GM18870 (cell line): ENCODE measurements at regions not wholly inside any gene's neighbourhood (a gene's known extent, or its start where the extent isn't known, plus 50 kb on each side); places are given as distances from the start of the nearest gene placed in this dataset.
"Not testable (repeated sequence)": the region's sequence is repeated elsewhere in the genome, so short reads cannot be mapped to it uniquely, and the experiment has no call there.

Experiments
- ATAC-seq: cut with Tn5 transposase; IDR thresholded peaks from one replicate; pipeline ENCODE4 v1.9.1; 2021; ENCODE audit warnings: moderate library complexity; ENCODE audit not compliant: unreplicated experiment

GRCh38 chr3:148528024-148528423 lies 169.7 kb upstream of the AGTR1 start:
- ATAC-seq = no peak

DNA sequence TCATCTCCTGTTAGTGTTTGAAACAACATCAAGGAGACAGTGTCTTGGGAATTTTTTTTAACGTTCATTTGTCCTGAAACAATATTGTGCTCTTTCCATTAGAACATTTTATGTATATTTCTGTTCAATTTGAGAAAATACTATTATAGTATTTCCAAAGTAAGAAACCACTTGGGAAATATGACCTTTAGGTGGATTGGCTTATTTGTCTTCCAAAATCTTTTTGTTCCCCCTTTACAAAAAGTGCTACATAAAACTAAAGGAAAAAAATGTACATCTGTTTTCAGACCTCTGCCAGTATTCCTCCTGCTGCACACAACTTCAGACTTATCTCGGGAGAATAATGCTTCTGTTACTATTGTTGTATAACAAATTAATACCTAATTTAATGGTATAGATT lies 165.9 kb upstream of the AGTR1 start:
- ATAC-seq = no peak

GRCh38 chr3:148532326-148532725 lies 165.4 kb upstream of the AGTR1 start:
- ATAC-seq = no peak

- ATAC-seq = no peak
Observed at GRCh38 chr3:148532774-148533173, 164.9 kb upstream of the AGTR1 start.

DNA sequence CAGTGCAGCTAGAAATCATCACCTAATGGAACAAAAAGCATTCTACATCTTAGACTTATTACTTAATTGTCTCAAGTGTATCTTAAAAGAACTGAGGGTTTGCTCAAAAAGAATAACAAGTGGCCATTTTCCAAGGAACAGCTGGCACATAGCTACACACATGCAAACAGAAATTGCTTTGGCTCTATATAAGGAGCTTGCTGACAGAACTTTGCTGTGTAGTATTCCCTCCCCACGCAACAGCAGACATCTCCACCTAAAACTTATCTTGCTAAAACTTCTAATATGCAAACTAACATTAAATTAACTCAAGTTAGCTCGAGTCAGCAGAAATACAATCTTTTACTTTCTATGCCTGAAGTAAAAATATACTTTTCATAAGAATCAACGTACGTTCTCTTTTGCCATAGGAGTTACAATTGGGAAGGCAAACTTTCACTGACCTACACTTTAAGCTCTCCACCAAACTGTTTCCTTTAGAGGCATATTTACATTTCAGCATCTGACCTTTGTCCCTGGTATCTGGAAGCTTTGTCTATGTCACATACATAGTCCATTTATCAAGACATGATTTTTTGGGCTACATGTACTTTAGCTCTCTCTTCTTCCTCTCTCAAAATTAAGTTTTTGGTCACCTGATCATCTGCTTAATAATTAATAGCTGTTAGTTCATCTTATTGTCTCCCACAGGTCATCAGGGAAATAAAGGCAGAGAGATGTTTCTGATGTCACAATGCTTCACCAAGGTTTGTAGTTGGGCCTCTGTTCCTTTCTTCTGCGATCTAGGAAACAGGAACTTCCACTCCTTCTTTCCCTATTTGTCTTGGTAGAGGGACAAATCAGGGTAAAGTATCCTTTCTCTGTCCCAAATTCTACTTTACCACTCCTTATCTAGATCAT lies 163.4 kb upstream of the AGTR1 start:
- no peak for ATAC-seq

DNA sequence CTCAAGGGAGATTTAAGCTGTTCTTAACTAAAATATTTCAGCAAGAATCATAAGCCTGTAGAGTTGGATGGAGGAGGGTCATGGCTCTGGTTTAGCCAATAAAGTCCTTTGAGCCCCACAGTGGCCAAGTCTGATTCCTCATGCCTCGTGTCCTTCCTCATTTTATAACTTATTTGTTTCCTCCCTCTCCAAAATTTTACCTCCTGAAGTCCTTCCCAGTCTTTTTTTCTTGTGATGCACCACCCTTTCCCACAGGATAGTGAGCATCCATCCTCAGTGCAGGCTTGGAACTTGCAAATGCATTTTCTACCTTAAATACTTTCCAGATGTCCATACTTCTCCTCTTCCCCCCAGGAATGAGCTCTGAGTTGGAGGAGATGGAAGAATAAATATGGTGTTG lies 162.7 kb upstream of the AGTR1 start:
- ATAC-seq = no peak

- no peak for ATAC-seq
Observed at GRCh38 chr3:148540266-148540665, 157.4 kb upstream of the AGTR1 start.

GRCh38 chr3:148540851-148541250 lies 156.9 kb upstream of the AGTR1 start:
- no peak for ATAC-seq

GRCh38 chr3:148546959-148547358 lies 150.7 kb upstream of the AGTR1 start:
- no peak for ATAC-seq

DNA sequence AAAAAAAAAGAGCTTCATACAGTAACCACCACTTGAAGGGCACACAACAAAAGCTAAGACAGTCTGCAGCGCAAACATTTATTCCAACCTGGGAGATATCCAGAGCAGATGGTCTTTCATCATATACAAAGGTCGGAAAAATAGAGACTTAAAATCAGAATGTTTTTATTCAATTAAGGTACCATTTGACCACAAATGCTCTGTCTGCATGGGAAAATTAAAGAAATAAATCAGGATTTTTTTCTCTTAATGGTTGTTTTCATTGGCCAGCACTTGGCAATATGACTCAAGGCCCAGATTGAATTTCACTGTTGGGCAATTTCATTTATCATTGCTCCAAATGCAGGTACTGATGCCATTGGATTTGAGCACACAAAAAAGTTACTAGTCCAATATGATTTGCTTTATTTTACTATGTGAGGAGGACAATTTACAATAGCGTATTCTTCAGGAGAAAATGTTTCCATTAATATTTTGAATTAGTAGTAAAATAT lies 145.9 kb upstream of the AGTR1 start:
- ATAC-seq = no peak

DNA sequence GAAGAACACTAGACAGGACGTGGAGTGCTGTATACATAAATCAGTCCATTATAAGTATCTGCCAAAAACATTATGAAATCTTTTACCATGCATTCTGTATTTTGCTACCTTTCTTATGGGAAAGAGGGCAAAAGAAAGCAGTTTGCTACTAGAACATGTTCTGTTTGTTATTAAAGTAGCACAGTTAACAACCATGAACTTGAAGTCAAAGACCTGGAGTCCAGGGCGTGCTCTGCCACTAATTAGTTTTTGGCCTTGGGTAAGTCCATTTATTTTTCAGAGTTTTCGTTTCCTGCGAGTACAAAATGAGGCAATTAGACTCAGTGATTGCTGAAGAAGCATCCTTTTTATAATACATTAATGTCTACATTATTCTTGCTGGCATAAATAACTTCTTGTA lies 143.3 kb upstream of the AGTR1 start:
- no peak for ATAC-seq

DNA sequence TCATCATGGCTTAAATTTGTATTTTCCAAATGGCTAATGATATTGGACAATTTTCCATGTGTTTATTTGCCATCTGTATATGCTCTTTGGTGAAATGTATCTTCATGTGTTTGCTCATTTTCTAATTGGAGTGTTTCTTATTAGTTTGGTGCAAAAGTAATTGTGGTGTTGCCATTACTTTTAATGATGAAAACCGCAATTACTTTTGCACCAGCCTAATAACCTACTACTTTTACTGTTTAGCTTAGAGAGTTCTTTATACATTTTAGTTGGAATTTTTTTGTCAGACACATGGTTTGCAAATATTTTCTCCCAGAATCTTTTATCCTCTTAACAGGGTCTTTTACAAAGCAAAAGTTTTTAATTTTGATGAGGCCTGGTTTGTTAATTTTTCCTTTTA lies 141.0 kb upstream of the AGTR1 start:
- no peak for ATAC-seq

- ATAC-seq = not testable (repeated sequence)
Observed at GRCh38 chr3:148577579-148577978, 120.1 kb upstream of the AGTR1 start.

DNA sequence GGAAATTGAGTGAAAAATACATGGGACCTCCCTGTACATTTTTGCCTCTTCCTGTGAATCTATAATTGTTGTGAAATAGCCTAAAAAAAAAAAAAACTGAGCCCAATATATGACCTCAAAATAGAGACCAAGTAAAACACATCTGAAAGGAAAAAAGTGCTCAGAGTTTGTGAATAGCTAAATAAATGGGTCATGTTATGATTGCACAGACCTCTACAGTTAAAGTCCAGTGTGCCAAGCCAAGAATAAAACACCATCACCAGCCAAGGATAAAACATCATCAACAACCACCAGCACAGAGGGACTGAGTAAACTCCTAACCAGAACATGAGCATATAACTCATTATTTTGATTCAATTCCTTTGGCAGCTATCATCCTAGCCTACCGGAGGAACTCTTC lies 115.6 kb upstream of the AGTR1 start:
- ATAC-seq = no peak

DNA sequence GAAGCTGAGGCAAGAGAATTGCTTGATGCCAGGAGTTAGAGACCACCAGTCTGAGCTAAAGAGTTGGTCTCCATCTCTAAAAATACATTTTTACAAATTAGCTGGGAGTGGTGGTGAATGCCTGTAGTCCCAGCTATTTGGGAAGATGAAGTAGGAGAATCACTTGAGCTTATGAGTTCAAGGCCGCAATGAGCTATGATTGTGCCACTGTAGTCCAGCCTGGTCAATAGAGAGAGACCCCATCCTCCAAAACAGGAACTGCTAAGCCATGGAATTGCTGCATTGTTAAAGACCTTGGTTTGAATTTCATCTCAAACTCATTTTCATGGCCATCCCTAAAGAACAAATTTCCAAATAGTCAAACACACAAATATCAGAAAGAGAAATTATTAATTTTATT lies 113.9 kb upstream of the AGTR1 start:
- no peak for ATAC-seq

- ATAC-seq = no peak
Observed at GRCh38 chr3:148584438-148584837, 113.3 kb upstream of the AGTR1 start.

DNA sequence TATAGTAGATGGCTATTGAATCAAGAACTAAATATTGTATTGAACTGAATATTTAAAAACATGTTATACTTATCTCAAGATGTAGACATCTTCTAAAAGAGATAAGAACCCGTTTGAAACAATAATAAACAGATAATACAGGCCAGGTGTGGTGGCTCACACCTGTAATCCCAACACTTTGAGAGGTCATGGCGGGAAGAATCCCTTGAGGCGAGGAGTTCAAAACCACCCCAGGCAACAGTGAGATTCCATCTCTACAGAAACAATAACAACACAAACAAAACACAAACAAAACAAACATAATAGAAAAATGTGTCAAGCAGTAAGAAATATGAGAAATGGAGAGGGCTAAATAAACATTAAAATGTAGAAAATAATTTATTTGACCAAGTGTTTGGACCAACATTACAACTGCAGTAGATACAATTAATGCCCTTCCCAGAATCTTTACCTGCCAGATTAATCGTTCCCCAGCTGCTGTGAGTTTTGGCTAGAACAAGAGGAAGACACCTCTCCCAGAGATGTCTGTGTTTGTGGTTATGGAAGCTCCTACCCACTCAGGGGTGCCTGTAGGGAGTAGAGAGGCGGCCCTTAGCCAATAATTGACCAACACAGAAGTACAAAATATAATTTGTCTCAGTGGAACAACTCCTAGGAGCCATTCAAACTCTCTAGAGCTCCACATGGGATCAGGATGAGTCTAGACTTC lies 111.9 kb upstream of the AGTR1 start:
- ATAC-seq = no peak

GRCh38 chr3:148588291-148588690 lies 109.4 kb upstream of the AGTR1 start:
- no peak for ATAC-seq

- ATAC-seq = no peak
Observed at GRCh38 chr3:148591525-148591924, 106.2 kb upstream of the AGTR1 start.

DNA sequence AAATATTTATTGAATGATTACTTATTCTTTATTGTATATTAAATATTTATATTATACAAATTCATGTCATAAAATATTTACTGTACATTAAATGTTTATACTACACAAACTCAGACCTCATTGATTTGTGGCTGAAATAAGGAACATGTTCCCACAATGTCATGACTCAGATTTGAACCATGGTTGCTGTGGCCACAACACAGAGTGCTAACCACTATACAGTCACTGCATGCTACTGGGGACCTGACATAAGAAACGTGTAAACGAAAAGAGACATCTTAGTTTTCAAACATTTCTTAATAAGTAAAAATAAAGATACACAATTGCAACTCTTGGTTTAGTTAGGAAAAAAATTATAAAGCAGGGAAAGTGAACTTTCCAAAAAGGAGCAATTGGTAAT lies 99.1 kb upstream of the AGTR1 start:
- ATAC-seq = no peak

GRCh38 chr3:148599481-148599880 lies 98.2 kb upstream of the AGTR1 start:
- ATAC-seq = no peak

DNA sequence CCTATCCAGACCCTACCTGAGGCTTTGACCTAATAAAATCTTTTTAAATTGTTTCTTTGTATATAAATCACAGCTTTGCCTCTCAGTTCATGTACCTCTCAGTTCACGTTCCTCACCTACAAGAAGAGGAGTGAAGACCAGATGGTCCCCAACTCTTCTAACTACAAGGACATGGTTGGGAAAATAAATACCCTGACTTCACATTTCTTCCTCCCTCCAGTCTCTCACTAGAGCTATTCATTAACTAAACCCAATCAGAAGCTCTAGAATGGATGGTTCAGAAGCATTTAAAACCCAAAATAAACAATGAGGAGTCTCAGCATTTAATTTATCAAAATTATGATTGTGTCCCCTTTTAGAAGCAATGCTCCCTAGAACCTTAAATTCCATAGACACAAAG lies 97.3 kb upstream of the AGTR1 start:
- ATAC-seq = no peak
